ENCODE measurements at regions not wholly inside any gene's neighbourhood (a gene's known extent, or its start where the extent isn't known, plus 50 kb on each side); places are given as distances from the start of the nearest gene placed in this dataset.
"Not testable (repeated sequence)": the region's sequence is repeated elsewhere in the genome, so short reads cannot be mapped to it uniquely, and the experiment has no call there.

GRCh38 chr1:81511281-81511680, 289.5 kb upstream of the ADGRL2 start:
- intact Hi-C loops (cut with DNase I): no loop called here
- Histone ChIP-seq H3K27me3 (no peaks in the 10 kb centered on the region), H3K4me1 (peaks cover 0 to 9% (median 3%) of the 10 kb centered on the region in 4 donors), H3K4me3 (no peak overlapping the region), H3K27ac (no peak overlapping the region), H3K9me3 (no peaks in the 10 kb centered on the region), H3K36me3 (no peaks in the 10 kb centered on the region)
- no peak for DNase-seq
- 82 to 89% methylated on average over 3 of the region's 3 CpGs for WGBS, 2 donors
- no peak for TF ChIP-seq CTCF (IDR thresholded peaks at IDR 0.05)

GRCh38 chr1:81510701-81511100, 290.0 kb upstream of the ADGRL2 start:
- TF ChIP-seq CTCF (IDR thresholded peaks at IDR 0.05): no peak
- TF ChIP-seq POLR2A (IDR thresholded peaks at IDR 0.05): no peak
- TF ChIP-seq EP300 (IDR thresholded peaks at IDR 0.05): no peak
- TF ChIP-seq POLR2AphosphoS5 (IDR thresholded peaks at IDR 0.05): no peak
- H3K4me3 ChIP-seq: no peak overlapping the region
- intact Hi-C loops (cut with DNase I): no loop called here

GRCh38 chr1:81509594-81509993, 291.1 kb upstream of the ADGRL2 start:
- DNase-seq: no peak
- WGBS, 2 donors: 73 to 91% methylated on average over 5 of the region's 5 CpGs
- peak overlapping the region in 1 of 4 donors; percentile 51 for H3K27ac ChIP-seq
- intact Hi-C loops (cut with DNase I): no loop called here
- H3K9me3 ChIP-seq: no peaks in the 10 kb centered on the region
- peaks cover 0 to 9% (median 3%) of the 10 kb centered on the region in 4 donors for H3K4me1 ChIP-seq
- H3K4me3 ChIP-seq: no peak overlapping the region
- TF ChIP-seq EP300 (IDR thresholded peaks at IDR 0.05) (no peak), POLR2AphosphoS5 (IDR thresholded peaks at IDR 0.05) (no peak), CTCF (IDR thresholded peaks at IDR 0.05) (no peak), POLR2A (IDR thresholded peaks at IDR 0.05) (no peak)
- H3K36me3 ChIP-seq: no peaks in the 10 kb centered on the region
- H3K27me3 ChIP-seq: no peaks in the 10 kb centered on the region

More at GRCh38 chr1:81510701-81511100, 290.0 kb upstream of the ADGRL2 start:
- WGBS, 2 donors: 94 to 95% methylated on average over 3 of the region's 3 CpGs
- Histone ChIP-seq H3K4me1 (peaks cover 0 to 9% (median 3%) of the 10 kb centered on the region in 4 donors), H3K9me3 (no peaks in the 10 kb centered on the region), H3K27me3 (no peaks in the 10 kb centered on the region), H3K27ac (peak overlapping the region in 1 of 4 donors; percentile 51), H3K36me3 (no peaks in the 10 kb centered on the region)
- no peak for DNase-seq

- 82 to 88% methylated on average over 1 of the region's 1 CpG for WGBS, 2 donors
- H3K9me3 ChIP-seq: no peaks in the 10 kb centered on the region
- no peak for DNase-seq
Measured at GRCh38 chr1:81506699-81507098, 294.0 kb upstream of the ADGRL2 start.

GRCh38 chr1:81505831-81506230, 294.9 kb upstream of the ADGRL2 start:
- Histone ChIP-seq H3K36me3 (no peaks in the 10 kb centered on the region), H3K27me3 (no peaks in the 10 kb centered on the region)

More at GRCh38 chr1:81506699-81507098, 294.0 kb upstream of the ADGRL2 start:
- no peak for TF ChIP-seq POLR2A (IDR thresholded peaks at IDR 0.05)
- H3K4me3 ChIP-seq: no peak overlapping the region
- no peak overlapping the region for H3K27ac ChIP-seq
- H3K27me3 ChIP-seq: no peaks in the 10 kb centered on the region
- H3K36me3 ChIP-seq: no peaks in the 10 kb centered on the region
- intact Hi-C loops (cut with DNase I): no loop called here
- H3K4me1 ChIP-seq: peaks cover 0 to 9% (median 3%) of the 10 kb centered on the region in 4 donors

GRCh38 chr1:81504820-81505219, 295.9 kb upstream of the ADGRL2 start:
- DNase-seq; H3K4me1 ChIP-seq; H3K36me3 ChIP-seq; H3K9me3 ChIP-seq; intact Hi-C loops (cut with DNase I); H3K4me3 ChIP-seq; H3K27me3 ChIP-seq; H3K27ac ChIP-seq: not testable (repeated sequence)
- 98% methylated on average over 15 of the region's 16 CpGs for WGBS, 2 donors

More at GRCh38 chr1:81505831-81506230, 294.9 kb upstream of the ADGRL2 start:
- Histone ChIP-seq H3K9me3 (no peaks in the 10 kb centered on the region), H3K27ac (no peak overlapping the region), H3K4me3 (no peak overlapping the region), H3K4me1 (peaks cover 0 to 9% (median 3%) of the 10 kb centered on the region in 4 donors)
- 84 to 94% methylated on average over 4 of the region's 4 CpGs for WGBS, 2 donors
- no peak for DNase-seq
- TF ChIP-seq POLR2A (IDR thresholded peaks at IDR 0.05): no peak
- no peak for TF ChIP-seq EP300 (IDR thresholded peaks at IDR 0.05)
- TF ChIP-seq CTCF (IDR thresholded peaks at IDR 0.05): no peak
- no peak for TF ChIP-seq POLR2AphosphoS5 (IDR thresholded peaks at IDR 0.05)
- intact Hi-C loops (cut with DNase I): no loop called here

GRCh38 chr1:81502705-81503104, 298.0 kb upstream of the ADGRL2 start:
- DNase-seq; intact Hi-C loops (cut with DNase I); H3K4me3 ChIP-seq; H3K36me3 ChIP-seq; H3K4me1 ChIP-seq; H3K27me3 ChIP-seq; H3K9me3 ChIP-seq; H3K27ac ChIP-seq: not testable (repeated sequence)
- 95% methylated on average over 18 of the region's 18 CpGs for WGBS, 2 donors

GRCh38 chr1:81501485-81501884, 299.2 kb upstream of the ADGRL2 start:
- H3K27me3 ChIP-seq; H3K9me3 ChIP-seq; H3K36me3 ChIP-seq; H3K4me3 ChIP-seq; H3K4me1 ChIP-seq; H3K27ac ChIP-seq; DNase-seq; intact Hi-C loops (cut with DNase I): not testable (repeated sequence)
- WGBS, 2 donors: 96 to 97% methylated on average over 15 of the region's 15 CpGs

Data from sigmoid colon (tissue), 6 donors.